T-helper 2 cell treated with Interferon-gamma antibody and Interleukin-4, amounts not matched to agents 100 ng/mL and 5 ng/mL, for 36 hours (primary cell): ENCODE measurements at regions not wholly inside any gene's neighbourhood (a gene's known extent, or its start where the extent isn't known, plus 50 kb on each side); places are given as distances from the start of the nearest gene placed in this dataset.
"Not testable (repeated sequence)": the region's sequence is repeated elsewhere in the genome, so short reads cannot be mapped to it uniquely, and the experiment has no call there.

Source experiments
- intact Hi-C: fragments of 100-400 bp; cut with micrococcal nuclease; formaldehyde crosslinking; loops from one replicate; pipeline ENCODE4 v1.15.1; 2023

DNA sequence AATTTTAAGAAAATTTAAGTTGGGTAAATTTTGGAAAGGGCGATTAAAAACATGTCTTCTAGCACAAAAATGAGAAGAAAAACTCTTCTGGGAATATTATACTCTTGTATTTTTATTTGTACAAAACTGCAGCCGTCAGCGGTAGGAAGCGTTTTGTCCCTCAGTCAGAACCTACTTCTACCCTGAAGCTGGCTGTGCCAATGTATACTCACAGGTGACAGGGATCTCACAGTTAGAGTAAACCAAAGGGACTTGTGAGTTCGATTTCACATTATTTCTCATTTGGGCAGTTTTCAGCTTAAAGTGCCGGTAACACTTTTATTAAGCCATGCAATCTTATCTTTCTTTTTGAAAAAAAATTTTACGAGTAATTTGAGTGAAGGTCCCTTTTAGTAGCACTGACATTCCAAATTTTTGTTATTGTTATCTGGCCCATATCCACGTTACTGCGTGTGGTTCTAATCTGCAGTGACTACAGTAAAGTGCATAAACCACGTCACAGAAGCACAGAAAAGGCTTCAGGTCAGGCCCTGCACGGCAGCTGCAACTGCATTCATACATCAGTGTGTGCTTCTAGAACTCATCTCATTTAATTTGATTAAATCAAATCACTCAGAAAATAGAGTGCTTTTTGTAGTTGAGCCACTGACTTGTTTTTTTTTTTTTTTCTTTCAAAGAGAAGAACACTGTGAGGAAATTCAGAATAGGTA, 387.3 kb downstream of the LIG4 start:
- intact Hi-C loops: no loop called here

GRCh38 chr13:107824635-107825034, 390.7 kb downstream of the LIG4 start:
- intact Hi-C loops: no loop called here

DNA sequence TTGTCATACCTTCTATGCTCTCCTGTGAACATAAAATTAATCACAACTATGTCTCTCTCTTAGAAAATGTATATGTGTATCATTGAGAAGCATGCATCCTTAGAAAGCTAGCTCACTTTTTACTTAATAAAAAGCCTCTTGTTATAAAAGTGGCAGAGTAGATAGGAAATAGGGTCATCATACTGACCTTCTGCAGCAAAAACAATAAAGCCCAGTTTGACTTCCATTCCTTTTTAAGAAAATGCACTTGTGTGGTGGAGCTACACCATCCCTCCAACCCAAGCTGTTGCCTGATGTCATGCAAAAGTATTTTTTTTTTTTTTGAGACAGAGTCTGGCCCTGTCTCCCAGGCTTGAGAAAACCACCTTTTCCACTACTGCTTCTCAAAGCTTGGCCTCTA, 393.3 kb downstream of the LIG4 start:
- intact Hi-C loops: no loop called here

GRCh38 chr13:107821492-107821891, 393.8 kb downstream of the LIG4 start:
- intact Hi-C loops: no loop called here

GRCh38 chr13:107819071-107819470, 396.3 kb downstream of the LIG4 start:
- intact Hi-C loops: no loop called here

DNA sequence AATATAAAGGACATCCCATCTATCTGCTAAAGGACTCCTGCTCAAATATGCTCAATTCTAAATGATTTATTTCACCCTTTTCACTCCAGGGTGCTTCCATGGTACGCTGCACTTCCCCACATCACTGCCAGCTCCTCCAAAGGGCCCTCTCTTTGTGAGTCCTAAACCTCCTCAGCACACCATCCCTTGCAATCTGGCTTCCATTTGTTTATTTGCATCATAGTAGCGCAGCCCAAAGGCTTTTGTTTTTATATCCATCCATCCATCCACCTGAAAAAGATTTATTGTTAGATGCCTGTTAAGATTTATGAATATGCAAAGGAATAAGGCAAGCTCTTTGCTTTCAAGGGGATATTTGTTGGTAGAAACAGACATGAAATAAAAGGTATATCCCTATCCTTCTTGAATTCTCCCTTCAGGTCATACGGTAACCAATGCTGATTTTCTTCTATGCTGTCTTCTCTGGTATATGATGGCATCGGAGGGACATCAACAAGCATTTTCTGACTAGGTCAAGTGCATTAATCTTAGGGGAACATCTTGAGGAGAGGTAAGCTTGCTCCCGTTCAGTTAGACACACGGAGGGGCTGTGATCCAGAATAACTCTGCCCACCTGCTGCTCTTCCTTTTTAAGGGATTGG, 397.6 kb downstream of the LIG4 start:
- intact Hi-C loops: no loop called here

- intact Hi-C loops: no loop called here
These were observed 403.3 kb downstream of the LIG4 start for GRCh38 chr13:107812014-107812412.

GRCh38 chr13:107811233-107812013, 403.9 kb downstream of the LIG4 start:
- intact Hi-C loops: no loop called here

DNA sequence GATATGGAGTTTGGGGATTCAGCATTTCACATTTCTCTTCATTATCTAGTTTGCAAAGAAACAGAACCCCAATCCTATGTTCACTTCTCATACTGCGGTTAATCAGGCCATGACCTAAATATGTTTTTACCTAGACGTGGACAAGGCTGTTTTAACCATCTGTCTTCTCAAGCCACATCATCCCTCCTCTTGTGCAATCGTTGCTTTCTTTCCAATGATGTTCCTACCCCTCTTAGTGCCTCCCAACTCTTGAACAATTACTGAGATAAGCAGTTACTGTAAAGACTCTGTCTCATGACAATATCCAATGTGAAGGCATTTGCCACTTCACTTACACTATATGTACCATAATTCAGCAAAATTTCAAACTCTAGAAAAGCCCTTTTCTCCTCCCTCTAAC, 406.2 kb downstream of the LIG4 start:
- intact Hi-C loops: no loop called here

DNA sequence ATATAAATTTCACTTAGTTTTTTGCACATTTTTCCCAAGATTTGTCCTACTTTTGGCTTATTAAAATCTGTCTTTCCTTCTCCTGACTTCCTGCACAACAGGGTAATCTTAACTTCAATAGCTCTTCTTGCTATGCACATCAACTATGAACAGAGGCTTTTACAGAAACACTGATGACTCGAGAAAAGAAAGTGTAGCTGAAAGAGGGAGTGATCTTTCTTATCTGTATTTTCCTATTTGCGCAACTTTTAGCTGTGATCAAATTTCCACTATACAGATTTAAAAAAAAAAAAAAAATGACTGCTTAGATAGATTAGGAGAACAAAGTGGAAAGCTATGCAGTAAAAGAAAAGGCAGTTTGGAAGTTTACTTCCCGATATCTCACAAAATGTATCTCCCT, 406.9 kb downstream of the LIG4 start:
- intact Hi-C loops: no loop called here

DNA sequence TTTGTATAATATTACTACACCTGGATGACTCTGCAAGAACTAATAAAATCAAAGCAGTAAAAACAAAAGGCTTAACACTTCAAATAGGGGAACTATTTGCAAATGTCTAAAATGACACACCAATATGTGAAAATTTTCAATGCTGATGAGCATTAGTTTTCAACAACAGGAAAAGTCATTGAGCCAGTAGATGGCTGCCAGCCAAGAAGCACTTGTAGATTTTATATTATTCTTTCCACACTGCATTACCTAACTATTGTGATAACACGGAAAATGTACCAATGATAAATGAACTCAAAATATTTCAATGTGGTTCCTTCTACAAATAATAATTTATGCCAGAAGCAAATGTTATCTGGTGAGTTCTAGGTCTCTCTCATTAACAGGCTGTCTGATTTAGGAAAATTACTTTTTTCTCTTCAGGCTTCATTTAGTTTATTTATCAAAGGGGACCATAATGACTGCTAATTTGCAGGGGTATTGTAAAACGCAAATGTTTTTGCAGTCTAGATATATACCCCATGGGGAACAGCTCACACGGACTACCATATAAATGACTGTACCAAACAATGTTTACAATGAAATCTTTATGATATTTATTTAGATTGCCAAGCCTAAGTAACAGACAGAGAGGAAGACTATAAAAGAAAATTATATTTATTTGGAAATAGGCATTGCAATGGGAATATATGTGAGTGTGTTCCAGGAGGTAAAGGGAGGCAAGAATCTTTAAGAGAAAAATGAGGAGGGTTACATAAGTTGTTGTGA, 407.8 kb downstream of the LIG4 start:
- intact Hi-C loops: no loop called here

DNA sequence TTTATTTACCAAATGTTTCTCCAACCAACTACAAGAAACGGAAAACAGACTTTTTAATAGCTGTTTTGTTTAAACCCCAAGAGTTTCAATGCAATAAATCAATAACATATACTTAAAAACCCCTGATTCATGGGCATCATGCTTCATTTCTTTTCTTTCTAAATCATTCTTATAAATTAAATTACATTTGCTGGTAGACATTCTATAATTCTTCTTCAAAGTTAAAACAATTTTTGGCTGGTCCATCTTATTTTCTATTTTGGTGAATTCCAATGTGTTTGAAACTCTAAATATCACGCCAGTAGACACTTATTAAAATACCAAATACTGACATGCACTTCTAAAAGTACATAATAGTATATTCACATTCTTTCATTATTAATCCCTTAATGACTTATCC, 408.6 kb downstream of the LIG4 start:
- intact Hi-C loops: no loop called here

DNA sequence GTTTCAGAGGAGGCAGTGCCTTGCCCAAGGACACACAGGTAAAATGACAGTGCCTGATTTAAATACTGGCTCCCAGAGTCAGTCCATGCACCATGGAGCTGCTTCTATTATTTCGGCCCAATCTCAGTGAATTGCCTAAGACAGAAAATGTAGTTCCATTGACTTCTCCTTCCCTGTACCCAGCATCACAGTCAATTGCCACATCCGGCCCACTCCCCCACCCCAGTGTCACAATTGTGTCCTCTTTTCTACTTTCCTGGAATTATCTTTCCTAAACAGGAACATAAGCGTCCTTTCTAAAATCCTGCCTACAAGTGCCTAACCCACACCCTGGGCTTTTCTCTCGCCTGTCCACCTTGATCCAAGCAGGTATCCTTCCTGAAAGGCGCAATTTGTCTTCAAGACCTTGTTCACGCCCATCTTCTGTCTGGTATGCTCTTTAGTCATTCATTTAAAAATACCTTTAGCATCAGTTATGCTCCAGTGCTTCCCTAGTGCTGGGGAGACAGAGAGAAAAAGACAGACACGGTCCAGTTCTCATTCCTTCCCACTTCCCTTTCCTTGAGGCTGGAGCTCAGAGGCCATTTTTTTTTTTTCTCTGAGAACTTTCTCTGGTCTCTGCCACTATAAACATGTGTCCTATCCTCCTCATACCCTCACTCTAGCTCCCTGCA, 411.4 kb downstream of the LIG4 start:
- intact Hi-C loops: no loop called here

DNA sequence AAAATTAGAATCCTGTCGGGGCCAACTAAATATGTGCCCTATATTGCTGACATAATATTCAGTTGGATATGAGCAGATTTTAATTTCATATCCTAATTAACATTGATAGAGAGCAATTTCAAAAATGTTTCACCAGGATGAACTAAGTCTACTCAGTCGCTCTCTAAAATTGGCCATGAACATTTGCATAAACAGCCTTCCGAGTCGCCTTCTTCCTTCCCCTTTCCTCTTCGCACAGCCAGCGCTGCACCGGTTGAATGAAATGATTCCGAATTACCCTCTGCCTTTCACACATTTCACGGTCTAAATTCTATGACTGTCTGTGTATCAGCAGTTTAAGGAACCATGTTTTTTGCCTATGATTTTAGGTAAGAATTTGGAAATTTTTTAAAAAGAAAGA, 413.7 kb downstream of the LIG4 start:
- intact Hi-C loops: no loop called here

- intact Hi-C loops: no loop called here
These were observed 416.3 kb downstream of the LIG4 start for GRCh38 chr13:107799001-107799400.

- intact Hi-C loops: no loop called here
These were observed 424.9 kb downstream of the LIG4 start for GRCh38 chr13:107790397-107790796.

DNA sequence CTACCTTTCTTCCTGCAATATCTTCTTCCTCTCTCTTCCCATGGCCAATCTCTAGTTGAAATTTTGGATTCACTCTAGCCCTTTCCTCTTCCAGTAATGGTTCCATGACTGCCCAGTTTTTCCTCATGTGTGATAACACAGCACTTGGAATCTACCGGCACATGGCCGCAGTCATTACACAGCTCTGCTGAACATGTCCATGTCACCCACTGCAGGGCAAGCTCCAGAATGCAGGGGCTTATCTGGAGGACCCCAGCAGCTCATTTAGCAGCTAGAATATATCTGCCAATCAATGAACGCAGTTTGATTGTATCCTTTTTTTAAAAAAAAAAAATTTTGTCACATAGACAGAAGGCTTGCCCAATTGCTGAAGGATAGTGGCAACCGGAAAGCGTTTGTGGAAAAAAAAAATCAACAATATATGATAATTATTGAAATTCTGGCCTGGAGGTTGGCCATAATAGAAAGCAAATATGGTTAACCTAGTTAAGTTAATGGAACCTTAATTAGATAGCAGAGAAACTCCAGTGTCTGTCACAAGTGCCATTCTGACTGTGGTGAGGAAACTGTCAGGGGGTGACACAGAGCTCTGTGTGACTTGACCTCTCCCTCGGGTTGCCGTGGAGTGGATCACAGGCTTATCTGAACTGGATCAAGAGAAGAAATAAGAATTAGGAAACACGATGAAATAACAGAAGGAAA, 426.7 kb downstream of the LIG4 start:
- intact Hi-C loops: no loop called here

DNA sequence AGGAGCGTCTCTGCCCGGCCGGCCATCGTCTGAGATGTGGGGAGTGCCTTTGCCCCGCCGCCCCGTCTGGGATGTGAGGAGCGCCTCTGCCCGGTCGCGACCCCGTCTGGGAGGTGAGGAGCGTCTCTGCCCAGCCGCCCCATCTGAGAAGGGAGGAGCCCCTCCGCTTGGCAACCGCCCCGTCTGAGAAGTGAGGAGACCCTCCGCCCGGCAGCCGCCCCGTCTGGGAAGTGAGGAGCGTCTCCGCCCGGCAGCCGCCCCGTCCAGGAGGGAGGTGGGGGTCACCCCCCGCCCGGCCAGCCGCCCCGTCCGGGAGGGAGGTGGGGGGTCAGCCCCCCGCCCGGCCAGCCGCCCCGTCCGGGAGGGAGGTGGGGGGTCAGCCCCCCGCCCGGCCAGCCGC, 432.7 kb downstream of the LIG4 start:
- intact Hi-C loops: not testable (repeated sequence)

DNA sequence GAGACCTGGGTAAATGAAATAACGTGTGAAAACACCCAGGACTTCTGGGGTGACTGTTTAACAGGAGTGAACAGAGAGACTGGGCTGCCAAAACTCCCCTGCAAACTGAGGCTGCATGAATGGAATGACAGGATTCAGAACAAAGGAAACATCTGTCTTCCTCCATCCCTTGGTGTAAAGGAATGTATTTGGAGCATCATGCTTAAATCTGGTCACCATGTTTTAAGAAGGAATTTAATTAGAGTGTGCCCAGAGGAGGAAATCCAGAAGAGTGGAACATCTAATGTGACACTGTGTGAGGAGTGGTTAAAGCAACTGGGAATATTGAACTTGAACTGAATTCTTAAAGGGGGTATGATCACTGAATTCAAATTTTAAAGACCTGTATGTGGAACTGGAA, 437.2 kb downstream of the LIG4 start:
- intact Hi-C loops: no loop called here

GRCh38 chr13:107770541-107770940, 444.8 kb downstream of the LIG4 start:
- intact Hi-C loops: no loop called here

GRCh38 chr13:107767119-107767518, 448.2 kb downstream of the LIG4 start:
- intact Hi-C loops: no loop called here
